DMS53 treated with DMSO at 0.1 percent for 48 hours (cell line): ENCODE measurements at regions not wholly inside any gene's neighbourhood (a gene's known extent, or its start where the extent isn't known, plus 50 kb on each side); places are given as distances from the start of the nearest gene placed in this dataset.
"Not testable (repeated sequence)": the region's sequence is repeated elsewhere in the genome, so short reads cannot be mapped to it uniquely, and the experiment has no call there.

Source experiments
- DNase-seq: peaks from one replicate; lab custom pipeline; 2025; ENCODE audit not compliant: unreplicated experiment; lab: John Stamatoyannopoulos, UW

DNA sequence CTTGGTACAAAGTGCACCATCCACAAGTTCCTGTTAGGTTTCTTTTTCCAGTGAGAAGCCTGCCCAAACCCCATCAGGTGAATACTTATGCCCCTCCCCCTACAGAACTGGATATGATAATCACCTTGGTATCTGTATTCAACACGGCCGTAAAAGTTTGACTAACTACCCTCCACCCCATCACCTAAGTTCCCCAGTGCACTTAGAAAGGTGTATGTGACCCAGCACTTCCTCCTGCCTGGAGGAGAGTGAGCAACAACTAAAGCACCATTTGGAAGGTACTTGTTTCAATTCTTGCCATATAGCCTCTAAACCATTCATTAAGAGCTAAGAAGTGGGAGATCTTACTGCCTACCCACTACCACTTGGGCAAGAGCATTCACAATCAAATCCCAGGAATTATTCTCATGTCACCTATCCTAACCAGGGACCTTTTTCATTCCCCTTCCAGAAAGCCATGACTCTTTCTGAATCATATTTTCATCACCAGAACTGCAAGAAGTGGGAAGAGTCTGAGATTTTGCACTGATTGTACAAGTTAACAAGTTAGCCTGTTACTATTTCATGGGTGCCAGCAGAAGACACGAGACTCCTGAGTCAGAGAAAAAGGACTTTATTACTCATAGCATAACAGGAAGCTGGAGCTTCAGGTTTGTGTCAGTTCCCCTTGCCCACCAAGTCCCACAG is 53.5 kb upstream of the NDUFV2 start:
- DNase-seq: no peak

DNA sequence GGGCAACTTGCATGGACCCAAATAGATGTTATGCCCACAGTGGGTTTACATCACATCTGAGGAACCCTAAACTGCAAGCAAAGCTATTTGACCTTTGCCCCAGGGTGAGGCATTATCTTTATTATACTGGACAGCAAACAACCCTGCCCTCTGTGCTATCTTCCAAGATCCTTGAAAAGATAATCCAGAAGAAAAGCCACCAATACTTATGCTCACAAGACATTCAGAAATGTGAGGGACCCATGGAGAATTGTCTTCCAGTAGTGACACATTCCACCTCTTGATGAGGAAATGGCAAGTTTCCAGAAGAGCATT is 53.0 kb upstream of the NDUFV2 start:
- DNase-seq: no peak

DNA sequence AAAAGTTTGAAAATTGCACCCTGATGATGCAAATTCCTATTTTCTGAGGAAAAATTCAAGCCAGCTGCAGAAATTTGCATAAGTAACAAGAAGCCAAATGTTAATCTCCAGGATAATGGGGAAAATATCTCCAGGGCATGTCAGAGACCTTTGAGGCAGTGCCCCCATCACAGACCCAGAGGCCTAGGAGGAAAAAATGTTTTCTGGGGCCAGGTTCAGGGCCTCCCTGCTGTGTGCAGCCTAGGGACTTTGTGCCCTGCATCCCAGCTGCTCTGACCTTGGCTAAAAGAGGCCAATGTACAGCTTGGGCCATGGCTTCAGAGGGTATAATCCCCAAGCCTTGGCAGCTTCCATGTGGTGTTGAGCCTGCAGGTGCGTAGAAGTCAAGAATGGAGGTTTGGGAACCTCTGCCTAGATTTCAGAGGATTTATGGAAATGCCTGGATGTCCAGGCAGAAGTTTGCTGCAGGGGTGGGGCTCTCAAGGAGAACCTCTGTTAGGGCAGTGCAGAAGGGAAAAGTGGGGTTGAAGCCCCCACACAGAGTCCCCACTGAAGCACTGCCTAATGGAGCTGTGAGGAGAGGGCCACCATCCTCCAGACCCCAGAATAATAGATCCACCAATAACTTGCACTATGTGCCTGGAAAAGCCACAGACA is 51.7 kb upstream of the NDUFV2 start:
- not testable (repeated sequence) for DNase-seq
